Astrocyte (in vitro differentiated cells and primary cell): ENCODE measurements at regions not wholly inside any gene's neighbourhood (a gene's known extent, or its start where the extent isn't known, plus 50 kb on each side); places are given as distances from the start of the nearest gene placed in this dataset.

Source experiments
- EZH2 ChIP-seq: IDR thresholded peaks from 2 replicates; pipeline ENCODE4 v1.6.1; 2012; ENCODE audit warnings: mild to moderate bottlenecking, low read length, inconsistent platforms; ENCODE audit not compliant: insufficient read depth
- TF ChIP-seq, protein P1 (sequence below): IDR thresholded peaks from 2 replicates; pipeline ENCODE4 v1.5.1; 2011; ENCODE audit warnings: low read depth, mild to moderate bottlenecking, inconsistent platforms, low read length, moderate library complexity; ENCODE audit not compliant: insufficient read depth

DNA sequence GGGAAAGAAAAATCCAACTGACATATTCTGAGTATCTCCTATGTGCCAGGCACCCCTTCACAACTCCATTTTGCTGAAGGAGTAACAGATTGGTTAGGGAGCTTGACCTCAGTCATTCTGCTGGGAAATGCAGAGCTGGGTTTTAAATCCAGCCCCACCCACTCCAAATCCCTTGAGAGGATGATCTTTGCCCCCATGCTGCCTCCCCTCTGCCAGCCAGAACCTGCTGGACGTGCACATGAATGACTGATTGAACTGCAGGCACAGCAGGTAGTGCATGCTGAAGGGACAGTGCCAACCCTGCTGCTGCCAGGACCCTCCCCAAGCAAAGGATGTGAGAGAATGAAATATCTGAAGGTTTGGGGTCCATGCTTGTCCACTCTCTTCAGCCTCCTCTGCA, 340.9 kb downstream of the BUD13 start:
- TF ChIP-seq, protein P1, sequence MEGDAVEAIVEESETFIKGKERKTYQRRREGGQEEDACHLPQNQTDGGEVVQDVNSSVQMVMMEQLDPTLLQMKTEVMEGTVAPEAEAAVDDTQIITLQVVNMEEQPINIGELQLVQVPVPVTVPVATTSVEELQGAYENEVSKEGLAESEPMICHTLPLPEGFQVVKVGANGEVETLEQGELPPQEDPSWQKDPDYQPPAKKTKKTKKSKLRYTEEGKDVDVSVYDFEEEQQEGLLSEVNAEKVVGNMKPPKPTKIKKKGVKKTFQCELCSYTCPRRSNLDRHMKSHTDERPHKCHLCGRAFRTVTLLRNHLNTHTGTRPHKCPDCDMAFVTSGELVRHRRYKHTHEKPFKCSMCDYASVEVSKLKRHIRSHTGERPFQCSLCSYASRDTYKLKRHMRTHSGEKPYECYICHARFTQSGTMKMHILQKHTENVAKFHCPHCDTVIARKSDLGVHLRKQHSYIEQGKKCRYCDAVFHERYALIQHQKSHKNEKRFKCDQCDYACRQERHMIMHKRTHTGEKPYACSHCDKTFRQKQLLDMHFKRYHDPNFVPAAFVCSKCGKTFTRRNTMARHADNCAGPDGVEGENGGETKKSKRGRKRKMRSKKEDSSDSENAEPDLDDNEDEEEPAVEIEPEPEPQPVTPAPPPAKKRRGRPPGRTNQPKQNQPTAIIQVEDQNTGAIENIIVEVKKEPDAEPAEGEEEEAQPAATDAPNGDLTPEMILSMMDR = no peak
- TF ChIP-seq EZH2 = no peak
